ENCODE measurements at regions not wholly inside any gene's neighbourhood (a gene's known extent, or its start where the extent isn't known, plus 50 kb on each side); places are given as distances from the start of the nearest gene placed in this dataset.

DNA sequence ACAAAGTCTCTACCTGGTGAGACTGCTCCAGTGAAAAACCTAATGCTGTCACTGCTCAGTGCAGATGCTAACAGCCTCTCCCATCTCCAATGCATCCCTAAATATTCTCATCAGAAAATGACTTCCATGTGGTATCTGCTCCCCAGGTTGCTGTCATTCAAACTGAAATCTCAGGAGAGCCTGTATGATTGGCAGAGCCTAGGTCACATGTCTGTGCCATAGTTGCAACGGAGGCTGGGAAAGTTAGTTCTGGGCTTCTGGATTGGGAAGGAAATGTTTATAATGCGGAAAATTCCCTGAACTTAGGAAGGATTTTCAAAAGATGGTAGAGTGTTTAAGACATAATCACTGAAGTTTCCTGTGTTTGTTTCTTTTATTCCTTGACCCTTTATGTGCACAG lies 206.4 kb upstream of the ZKSCAN2 start:
- TF ChIP-seq, protein P1, sequence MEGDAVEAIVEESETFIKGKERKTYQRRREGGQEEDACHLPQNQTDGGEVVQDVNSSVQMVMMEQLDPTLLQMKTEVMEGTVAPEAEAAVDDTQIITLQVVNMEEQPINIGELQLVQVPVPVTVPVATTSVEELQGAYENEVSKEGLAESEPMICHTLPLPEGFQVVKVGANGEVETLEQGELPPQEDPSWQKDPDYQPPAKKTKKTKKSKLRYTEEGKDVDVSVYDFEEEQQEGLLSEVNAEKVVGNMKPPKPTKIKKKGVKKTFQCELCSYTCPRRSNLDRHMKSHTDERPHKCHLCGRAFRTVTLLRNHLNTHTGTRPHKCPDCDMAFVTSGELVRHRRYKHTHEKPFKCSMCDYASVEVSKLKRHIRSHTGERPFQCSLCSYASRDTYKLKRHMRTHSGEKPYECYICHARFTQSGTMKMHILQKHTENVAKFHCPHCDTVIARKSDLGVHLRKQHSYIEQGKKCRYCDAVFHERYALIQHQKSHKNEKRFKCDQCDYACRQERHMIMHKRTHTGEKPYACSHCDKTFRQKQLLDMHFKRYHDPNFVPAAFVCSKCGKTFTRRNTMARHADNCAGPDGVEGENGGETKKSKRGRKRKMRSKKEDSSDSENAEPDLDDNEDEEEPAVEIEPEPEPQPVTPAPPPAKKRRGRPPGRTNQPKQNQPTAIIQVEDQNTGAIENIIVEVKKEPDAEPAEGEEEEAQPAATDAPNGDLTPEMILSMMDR (IDR thresholded peaks at IDR 0.05; ENCODE audit: low read length) = no peak
- no peak for TF ChIP-seq EZH2 (IDR thresholded peaks at IDR 0.05; ENCODE audit: borderline replicate concordance, low read length)
